Mesothelial cell of epicardium (in vitro differentiated cells): ENCODE measurements at regions not wholly inside any gene's neighbourhood (a gene's known extent, or its start where the extent isn't known, plus 50 kb on each side); places are given as distances from the start of the nearest gene placed in this dataset.

Experiments used
- DNase-seq, 2 experiments: peaks; one replicate each; pipeline ENCODE4 v3.0.0; 2021; ENCODE audit warnings: low spot score in 2 of 2; ENCODE audit not compliant: unreplicated experiment in 2 of 2
- H3K27ac Mint-ChIP-seq: 2 replicates; pipeline ENCODE4 v1.8.0; 2021; ENCODE audit warnings: mixed read lengths
- H3K27me3 Mint-ChIP-seq: 2 replicates; pipeline ENCODE4 v1.8.0; 2021; ENCODE audit warnings: low read depth, mixed read lengths
- H3K36me3 Mint-ChIP-seq: 2 replicates; pipeline ENCODE4 v1.8.0; 2021; ENCODE audit warnings: mixed read lengths
- H3K4me1 Mint-ChIP-seq: 2 replicates; pipeline ENCODE4 v1.8.0; 2021; ENCODE audit warnings: mixed read lengths
- H3K4me3 Mint-ChIP-seq: 2 replicates; pipeline ENCODE4 v1.8.0; 2021; ENCODE audit warnings: mild to moderate bottlenecking, moderate library complexity, mixed read lengths
- H3K9me3 Mint-ChIP-seq: 2 replicates; pipeline ENCODE4 v1.8.0; 2021; ENCODE audit warnings: mixed read lengths
- TF ChIP-seq, protein P1 (sequence below): fragments of 200-600 bp; sonication (generic); IDR thresholded peaks from one replicate; pipeline ENCODE4 v1.5.0; 2021; ENCODE audit warnings: antibody characterized with exemption; ENCODE audit not compliant: unreplicated experiment

DNA sequence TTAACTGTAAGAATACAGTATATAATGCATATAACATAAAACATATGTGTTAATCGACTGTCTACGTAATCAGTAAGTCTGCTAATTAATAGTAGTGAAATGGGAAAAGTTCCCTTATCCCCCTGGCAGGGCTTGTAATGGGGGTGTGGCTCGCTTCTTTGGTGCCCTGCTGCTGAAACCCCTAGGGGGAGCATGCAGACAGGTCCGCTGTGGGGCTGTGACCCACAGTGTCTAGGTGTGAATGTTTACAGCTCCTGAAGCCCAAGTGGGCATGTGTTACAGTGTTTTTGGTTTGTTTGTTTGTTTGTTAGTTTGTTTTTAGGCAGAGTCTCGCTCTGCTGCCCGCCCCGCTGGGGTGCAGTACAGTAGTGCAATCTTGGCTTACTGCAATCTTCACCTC lies 495.7 kb downstream of the SHISA9 start:
- DNase-seq = no peak
- Mint-ChIP-seq H3K9me3 (no peaks in the 10 kb centered on the region), H3K27ac (no peak overlapping the region), H3K4me3 (no peak overlapping the region), H3K4me1 (no peaks in the 10 kb centered on the region), H3K36me3 (no peaks in the 10 kb centered on the region), H3K27me3 (no peaks in the 10 kb centered on the region)
- TF ChIP-seq, protein P1, sequence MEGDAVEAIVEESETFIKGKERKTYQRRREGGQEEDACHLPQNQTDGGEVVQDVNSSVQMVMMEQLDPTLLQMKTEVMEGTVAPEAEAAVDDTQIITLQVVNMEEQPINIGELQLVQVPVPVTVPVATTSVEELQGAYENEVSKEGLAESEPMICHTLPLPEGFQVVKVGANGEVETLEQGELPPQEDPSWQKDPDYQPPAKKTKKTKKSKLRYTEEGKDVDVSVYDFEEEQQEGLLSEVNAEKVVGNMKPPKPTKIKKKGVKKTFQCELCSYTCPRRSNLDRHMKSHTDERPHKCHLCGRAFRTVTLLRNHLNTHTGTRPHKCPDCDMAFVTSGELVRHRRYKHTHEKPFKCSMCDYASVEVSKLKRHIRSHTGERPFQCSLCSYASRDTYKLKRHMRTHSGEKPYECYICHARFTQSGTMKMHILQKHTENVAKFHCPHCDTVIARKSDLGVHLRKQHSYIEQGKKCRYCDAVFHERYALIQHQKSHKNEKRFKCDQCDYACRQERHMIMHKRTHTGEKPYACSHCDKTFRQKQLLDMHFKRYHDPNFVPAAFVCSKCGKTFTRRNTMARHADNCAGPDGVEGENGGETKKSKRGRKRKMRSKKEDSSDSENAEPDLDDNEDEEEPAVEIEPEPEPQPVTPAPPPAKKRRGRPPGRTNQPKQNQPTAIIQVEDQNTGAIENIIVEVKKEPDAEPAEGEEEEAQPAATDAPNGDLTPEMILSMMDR = no peak

DNA sequence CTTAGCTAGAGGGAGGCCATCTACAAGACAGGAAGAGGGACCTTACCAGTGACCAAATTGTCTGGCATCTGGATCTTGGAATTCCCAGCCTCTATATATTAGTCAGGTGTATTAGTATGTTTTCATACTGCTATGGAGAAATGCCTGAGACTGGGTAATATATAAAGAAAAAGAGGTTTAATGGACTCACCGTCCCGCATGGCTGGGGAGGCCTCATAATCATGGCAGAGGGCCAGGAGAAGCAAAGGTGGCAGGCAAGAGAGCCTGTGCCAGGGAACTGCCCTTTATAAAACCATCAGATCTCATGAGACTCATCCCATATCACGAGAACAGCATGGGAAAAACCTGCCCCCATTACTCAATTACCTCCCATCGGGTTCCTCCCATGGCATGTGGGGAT lies 500.2 kb downstream of the SHISA9 start:
- Mint-ChIP-seq H3K9me3 (peaks cover 4% of the 10 kb centered on the region), H3K4me3 (no peak overlapping the region), H3K27me3 (no peaks in the 10 kb centered on the region), H3K36me3 (no peaks in the 10 kb centered on the region), H3K27ac (no peak overlapping the region), H3K4me1 (no peaks in the 10 kb centered on the region)
- no peak for DNase-seq
- TF ChIP-seq, protein P1 = no peak

DNA sequence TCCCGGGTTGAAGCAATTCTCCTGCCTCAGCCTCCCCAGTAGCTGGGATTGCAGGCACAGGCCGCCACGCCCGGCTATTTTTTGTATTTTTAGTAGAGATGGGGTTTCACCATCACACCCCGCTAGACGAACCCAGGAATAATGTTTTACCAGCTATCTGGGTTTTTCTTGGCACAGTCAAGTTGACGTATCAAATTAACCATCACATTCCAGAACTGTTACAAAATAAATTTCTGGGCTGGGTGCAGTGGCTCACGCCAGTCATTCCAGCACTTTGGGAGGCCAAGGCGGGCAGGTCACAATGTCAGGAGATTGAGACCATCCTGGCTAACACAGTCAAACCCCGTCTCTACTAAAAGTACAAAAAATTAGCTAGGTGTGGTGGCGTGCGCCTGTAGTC lies 501.2 kb downstream of the SHISA9 start:
- peaks cover 4% of the 10 kb centered on the region for H3K9me3 Mint-ChIP-seq
- TF ChIP-seq, protein P1 = no peak

DNA sequence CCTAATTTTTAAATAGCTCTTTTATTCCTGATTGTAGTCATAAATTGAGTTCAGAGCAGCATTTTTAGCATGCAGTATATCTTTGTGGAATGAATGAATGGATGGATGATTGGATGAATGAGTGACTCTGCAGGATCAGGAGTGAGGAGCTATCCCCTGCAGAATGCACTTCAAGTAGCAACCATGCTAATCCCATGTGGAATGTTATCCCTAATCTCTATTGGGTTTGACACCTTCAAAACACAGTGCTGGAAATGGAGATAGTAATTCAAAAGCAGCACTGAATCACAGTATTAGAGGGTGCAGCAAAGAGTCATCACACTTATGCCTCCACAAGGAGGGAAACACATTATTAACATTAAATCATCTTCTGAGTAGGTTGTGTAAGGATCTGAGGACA lies 501.9 kb downstream of the SHISA9 start:
- H3K36me3 Mint-ChIP-seq = no peaks in the 10 kb centered on the region
- no peaks in the 10 kb centered on the region for H3K4me1 Mint-ChIP-seq
- TF ChIP-seq, protein P1 = no peak
- H3K27me3 Mint-ChIP-seq = no peaks in the 10 kb centered on the region
- DNase-seq = no peak
- no peak overlapping the region for H3K27ac Mint-ChIP-seq
- peaks cover 4% of the 10 kb centered on the region for H3K9me3 Mint-ChIP-seq
- no peak overlapping the region for H3K4me3 Mint-ChIP-seq

More for the DNA sequence above, 501.2 kb downstream of the SHISA9 start:
- no peak overlapping the region for H3K27ac Mint-ChIP-seq
- DNase-seq = no peak
- no peaks in the 10 kb centered on the region for H3K36me3 Mint-ChIP-seq
- no peaks in the 10 kb centered on the region for H3K27me3 Mint-ChIP-seq
- no peaks in the 10 kb centered on the region for H3K4me1 Mint-ChIP-seq
- H3K4me3 Mint-ChIP-seq = no peak overlapping the region

DNA sequence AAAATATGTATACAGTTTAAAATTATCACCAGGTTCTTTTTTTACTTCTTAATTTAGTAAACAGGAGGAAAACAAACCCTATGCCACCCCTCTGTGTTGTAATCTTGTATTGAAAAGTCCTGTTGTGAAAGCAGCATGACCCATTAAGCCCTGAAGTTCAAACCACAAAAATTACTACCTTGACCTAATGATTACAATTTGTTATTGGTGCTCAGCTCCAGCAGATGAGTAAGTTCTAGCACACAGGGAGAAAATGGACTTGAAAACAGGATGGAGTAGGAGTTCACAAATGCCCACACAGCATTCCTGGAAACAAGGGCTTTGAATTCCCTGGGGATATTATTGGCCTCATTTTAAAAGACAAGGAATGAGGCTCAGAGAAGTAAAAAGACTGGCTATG lies 505.8 kb upstream of the ERCC4 start:
- H3K4me1 Mint-ChIP-seq = no peaks in the 10 kb centered on the region
- no peak overlapping the region for H3K4me3 Mint-ChIP-seq
- H3K27me3 Mint-ChIP-seq = peaks cover 1% of the 10 kb centered on the region

DNA sequence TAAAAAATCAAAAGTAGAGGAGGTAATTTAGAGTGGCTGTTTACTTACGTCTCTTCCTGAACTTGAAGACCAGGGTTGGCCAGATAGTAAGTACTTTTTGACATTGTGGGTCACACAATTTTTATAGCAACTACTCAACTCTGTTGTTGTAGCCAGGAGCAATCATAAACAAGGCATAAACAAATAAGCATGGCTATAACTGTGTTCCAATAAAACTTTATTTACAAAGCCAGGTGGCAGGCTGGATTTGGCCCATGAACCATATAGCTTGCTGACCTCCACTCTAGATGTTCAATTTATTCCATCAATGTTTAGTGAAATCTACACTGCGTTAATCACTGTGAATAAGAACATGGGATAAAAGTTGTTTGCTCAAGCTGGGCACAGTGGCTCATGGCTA lies 500.4 kb upstream of the ERCC4 start:
- no peaks in the 10 kb centered on the region for H3K36me3 Mint-ChIP-seq
- H3K27ac Mint-ChIP-seq = no peak overlapping the region
- DNase-seq = no peak
- H3K4me1 Mint-ChIP-seq = no peaks in the 10 kb centered on the region
- TF ChIP-seq, protein P1 = no peak
- H3K27me3 Mint-ChIP-seq = peaks cover 1% of the 10 kb centered on the region
- no peaks in the 10 kb centered on the region for H3K9me3 Mint-ChIP-seq
- H3K4me3 Mint-ChIP-seq = no peak overlapping the region

More for the DNA sequence above, 505.8 kb upstream of the ERCC4 start:
- Mint-ChIP-seq H3K27ac (no peak overlapping the region), H3K9me3 (no peaks in the 10 kb centered on the region), H3K36me3 (no peaks in the 10 kb centered on the region)
- TF ChIP-seq, protein P1 = no peak
- DNase-seq = no peak
